Nephron (organoid): ENCODE measurements at regions not wholly inside any gene's neighbourhood (a gene's known extent, or its start where the extent isn't known, plus 50 kb on each side); places are given as distances from the start of the nearest gene placed in this dataset.

Experiments used
- H3K27ac Mint-ChIP-seq, 3 experiments: 2 replicates each; pipeline ENCODE4 v1.8.0; 2020; ENCODE audit warnings: mixed read lengths in 3 of 3, mild to moderate bottlenecking in 2 of 3, moderate library complexity in 1 of 3
- H3K27me3 Mint-ChIP-seq: 2 replicates; pipeline ENCODE4 v1.8.0; 2021; ENCODE audit warnings: low read depth, mild to moderate bottlenecking, moderate library complexity, mixed read lengths
- H3K36me3 Mint-ChIP-seq: 2 replicates; pipeline ENCODE4 v1.8.0; 2020; ENCODE audit warnings: low read depth, mixed read lengths
- H3K4me1 Mint-ChIP-seq: 2 replicates; pipeline ENCODE4 v1.8.0; 2020; ENCODE audit warnings: mixed read lengths
- H3K4me3 Mint-ChIP-seq, 3 experiments: 2 replicates each; pipeline ENCODE4 v1.8.0; 2020; ENCODE audit warnings: mild to moderate bottlenecking in 3 of 3, mixed read lengths in 3 of 3, moderate library complexity in 2 of 3
- H3K9me3 Mint-ChIP-seq: 2 replicates; pipeline ENCODE4 v1.8.0; 2020; ENCODE audit warnings: mixed read lengths
- TF ChIP-seq, protein P1 (sequence below), 3 experiments: fragments of 200-600 bp; sonication (generic); IDR thresholded peaks; one replicate each; pipeline ENCODE4 v1.5.0; 2021; ENCODE audit warnings: antibody characterized with exemption in 3 of 3; ENCODE audit not compliant: unreplicated experiment in 3 of 3

DNA sequence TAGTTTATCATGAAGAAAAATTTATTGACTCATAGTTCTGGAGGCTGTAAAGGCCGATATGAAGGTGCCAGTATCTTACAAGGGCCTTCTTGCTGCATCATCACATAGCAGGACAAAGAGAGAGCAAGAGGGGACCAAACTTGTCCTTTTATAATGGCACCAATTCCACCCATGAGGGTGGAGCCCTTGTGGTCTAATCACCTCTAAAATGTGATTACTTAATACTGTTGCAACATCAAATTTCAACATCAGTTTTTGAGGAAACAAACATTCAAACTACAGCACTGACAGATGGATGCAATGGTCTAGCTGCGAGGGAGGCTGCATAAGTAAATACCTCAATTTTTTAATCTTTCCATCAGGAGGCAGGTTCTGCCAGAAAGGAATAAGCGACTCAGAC, 76.7 kb upstream of the LAMA2 start:
- Mint-ChIP-seq H3K4me1 (no peaks in the 10 kb centered on the region), H3K9me3 (peaks cover 13% of the 10 kb centered on the region), H3K27ac (no peak overlapping the region), H3K4me3 (no peak overlapping the region), H3K27me3 (no peaks in the 10 kb centered on the region), H3K36me3 (no peaks in the 10 kb centered on the region)
- TF ChIP-seq, protein P1, sequence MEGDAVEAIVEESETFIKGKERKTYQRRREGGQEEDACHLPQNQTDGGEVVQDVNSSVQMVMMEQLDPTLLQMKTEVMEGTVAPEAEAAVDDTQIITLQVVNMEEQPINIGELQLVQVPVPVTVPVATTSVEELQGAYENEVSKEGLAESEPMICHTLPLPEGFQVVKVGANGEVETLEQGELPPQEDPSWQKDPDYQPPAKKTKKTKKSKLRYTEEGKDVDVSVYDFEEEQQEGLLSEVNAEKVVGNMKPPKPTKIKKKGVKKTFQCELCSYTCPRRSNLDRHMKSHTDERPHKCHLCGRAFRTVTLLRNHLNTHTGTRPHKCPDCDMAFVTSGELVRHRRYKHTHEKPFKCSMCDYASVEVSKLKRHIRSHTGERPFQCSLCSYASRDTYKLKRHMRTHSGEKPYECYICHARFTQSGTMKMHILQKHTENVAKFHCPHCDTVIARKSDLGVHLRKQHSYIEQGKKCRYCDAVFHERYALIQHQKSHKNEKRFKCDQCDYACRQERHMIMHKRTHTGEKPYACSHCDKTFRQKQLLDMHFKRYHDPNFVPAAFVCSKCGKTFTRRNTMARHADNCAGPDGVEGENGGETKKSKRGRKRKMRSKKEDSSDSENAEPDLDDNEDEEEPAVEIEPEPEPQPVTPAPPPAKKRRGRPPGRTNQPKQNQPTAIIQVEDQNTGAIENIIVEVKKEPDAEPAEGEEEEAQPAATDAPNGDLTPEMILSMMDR (IDR thresholded peaks at IDR 0.05; ENCODE audit: unreplicated experiment in 3 of 3), result no peak

DNA sequence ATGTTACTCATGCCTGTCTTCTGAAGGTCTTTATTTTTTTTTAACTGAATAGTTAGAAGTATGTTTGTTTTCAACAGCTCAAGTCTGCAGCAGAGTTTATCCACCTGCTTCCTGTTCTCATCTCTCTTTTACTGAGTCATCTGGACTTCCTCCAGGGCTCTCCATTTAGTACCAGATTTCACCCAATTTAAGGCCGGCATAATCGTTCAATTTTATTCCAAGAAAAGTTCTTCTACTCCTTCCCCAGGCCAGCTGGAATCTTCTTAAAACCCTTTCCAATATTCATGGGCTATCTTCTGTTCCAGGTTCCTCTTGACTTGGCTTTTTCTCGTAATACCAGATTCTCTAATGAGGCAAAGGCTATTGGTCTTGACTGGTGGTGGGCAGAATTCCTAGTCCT, 79.0 kb upstream of the LAMA2 start:
- Mint-ChIP-seq H3K9me3 (peaks cover 13% of the 10 kb centered on the region), H3K27ac (no peak overlapping the region), H3K4me3 (no peak overlapping the region), H3K4me1 (no peaks in the 10 kb centered on the region), H3K27me3 (no peaks in the 10 kb centered on the region), H3K36me3 (no peaks in the 10 kb centered on the region)
- TF ChIP-seq, protein P1 (IDR thresholded peaks at IDR 0.05; ENCODE audit: unreplicated experiment in 3 of 3), result no peak

DNA sequence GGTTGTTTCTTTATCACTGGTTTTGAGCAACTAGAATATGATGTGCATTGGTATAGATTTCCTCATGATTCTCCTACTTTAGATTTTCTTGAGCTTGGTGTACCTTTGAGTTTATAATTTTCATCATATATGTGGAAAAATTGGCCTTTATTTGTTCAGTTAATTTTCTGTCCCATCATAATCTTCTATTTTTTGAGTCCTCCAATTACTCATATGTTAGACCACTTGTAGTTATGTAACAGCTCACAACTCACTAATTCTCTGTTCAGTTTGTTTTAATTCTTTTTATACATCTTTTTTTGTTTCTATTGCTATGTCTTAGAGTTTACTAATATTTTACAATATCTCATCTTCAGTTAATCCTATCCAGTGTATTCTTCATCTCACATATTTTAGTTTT, 81.3 kb upstream of the LAMA2 start:
- no peaks in the 10 kb centered on the region for H3K4me1 Mint-ChIP-seq
- TF ChIP-seq, protein P1 (IDR thresholded peaks at IDR 0.05; ENCODE audit: unreplicated experiment in 3 of 3), result no peak

DNA sequence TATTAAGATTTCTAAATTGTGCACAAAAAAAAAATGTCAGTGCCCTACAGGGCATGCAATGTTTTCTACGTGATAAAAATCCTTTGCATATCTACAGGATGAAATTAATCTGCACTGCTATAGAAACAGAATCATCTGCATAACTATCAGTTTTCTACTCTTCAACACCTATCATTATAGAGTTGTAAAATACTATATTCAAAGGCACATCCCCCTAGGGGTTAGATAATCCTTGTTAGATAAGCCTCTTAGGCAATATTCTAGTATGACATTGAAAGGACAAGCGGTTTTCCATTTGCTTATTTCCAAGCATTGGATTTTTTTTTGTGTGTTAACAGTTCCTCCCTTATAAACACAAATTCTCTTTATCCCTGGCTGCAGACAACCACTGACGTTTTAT, 98.7 kb upstream of the LAMA2 start:
- H3K27me3 Mint-ChIP-seq, result no peaks in the 10 kb centered on the region
- H3K4me1 Mint-ChIP-seq, result no peaks in the 10 kb centered on the region
- H3K4me3 Mint-ChIP-seq, result no peak overlapping the region
- H3K9me3 Mint-ChIP-seq, result peaks cover 5% of the 10 kb centered on the region
- TF ChIP-seq, protein P1 (IDR thresholded peaks at IDR 0.05; ENCODE audit: unreplicated experiment in 3 of 3), result no peak
- H3K36me3 Mint-ChIP-seq, result no peaks in the 10 kb centered on the region
- no peak overlapping the region for H3K27ac Mint-ChIP-seq

More for the DNA sequence above, 81.3 kb upstream of the LAMA2 start:
- H3K27me3 Mint-ChIP-seq, result no peaks in the 10 kb centered on the region
- H3K36me3 Mint-ChIP-seq, result no peaks in the 10 kb centered on the region
- no peak overlapping the region for H3K4me3 Mint-ChIP-seq
- H3K27ac Mint-ChIP-seq, result no peak overlapping the region
- peaks cover 13% of the 10 kb centered on the region for H3K9me3 Mint-ChIP-seq

DNA sequence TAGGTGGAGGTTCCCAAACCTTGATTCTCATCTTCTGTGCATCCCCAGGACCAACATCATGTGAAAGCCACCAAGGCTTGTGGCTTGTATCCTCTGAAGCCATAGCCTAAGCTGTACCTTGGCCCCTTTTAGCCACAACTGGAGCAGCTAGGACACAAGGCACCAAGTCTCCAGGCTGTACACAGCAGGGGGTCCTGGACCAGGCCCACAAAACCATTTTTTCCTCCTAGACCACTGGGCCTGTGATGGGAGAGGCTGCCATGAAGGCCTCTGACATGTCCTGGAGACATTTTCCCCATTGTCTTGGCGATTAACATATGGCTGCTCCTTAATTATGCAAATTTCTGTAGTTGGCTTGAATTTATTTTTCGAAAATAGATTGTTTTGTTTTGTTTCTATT, 114.8 kb upstream of the LAMA2 start:
- H3K27me3 Mint-ChIP-seq, result no peaks in the 10 kb centered on the region
- no peaks in the 10 kb centered on the region for H3K36me3 Mint-ChIP-seq
- TF ChIP-seq, protein P1 (IDR thresholded peaks at IDR 0.05; ENCODE audit: unreplicated experiment in 3 of 3), result no peak
- peaks cover 15% of the 10 kb centered on the region for H3K9me3 Mint-ChIP-seq
- no peak overlapping the region for H3K27ac Mint-ChIP-seq
- no peak overlapping the region for H3K4me3 Mint-ChIP-seq
- H3K4me1 Mint-ChIP-seq, result no peaks in the 10 kb centered on the region

DNA sequence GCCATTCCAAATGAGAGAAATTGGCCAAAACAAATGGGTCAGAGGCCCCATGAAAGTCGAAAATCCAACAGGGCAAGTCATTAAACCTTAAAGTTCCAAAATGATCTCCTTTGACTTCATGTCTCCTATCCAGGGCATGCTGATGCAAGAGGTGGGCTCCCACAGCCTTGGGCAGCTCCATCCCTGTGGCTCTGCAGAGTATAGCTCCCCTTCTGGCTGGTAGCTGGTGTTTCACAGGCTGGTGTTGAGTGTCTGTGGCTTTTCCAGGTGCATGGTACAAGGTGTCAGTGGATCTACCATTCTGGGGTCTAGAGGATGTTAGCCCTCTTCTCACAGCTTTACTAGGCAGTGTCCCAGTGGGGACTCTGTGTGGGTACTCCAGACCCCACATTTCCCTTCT, 115.2 kb upstream of the LAMA2 start:
- Mint-ChIP-seq H3K27me3 (no peaks in the 10 kb centered on the region), H3K36me3 (no peaks in the 10 kb centered on the region), H3K4me1 (no peaks in the 10 kb centered on the region), H3K27ac (no peak overlapping the region), H3K9me3 (peaks cover 15% of the 10 kb centered on the region), H3K4me3 (no peak overlapping the region)
- TF ChIP-seq, protein P1 (IDR thresholded peaks at IDR 0.05; ENCODE audit: unreplicated experiment in 3 of 3), result no peak
